ENCODE measurements at regions not wholly inside any gene's neighbourhood (a gene's known extent, or its start where the extent isn't known, plus 50 kb on each side); places are given as distances from the start of the nearest gene placed in this dataset.
"Not testable (repeated sequence)": the region's sequence is repeated elsewhere in the genome, so short reads cannot be mapped to it uniquely, and the experiment has no call there.

GRCh38 chr14:26655128-26655527, 57.3 kb upstream of the NOVA1 start:
- H3K36me3 Mint-ChIP-seq (ENCODE audit: insufficient read depth) = no peaks in the 10 kb centered on the region
- H3K9me3 Mint-ChIP-seq (ENCODE audit: low read depth) = no peaks in the 10 kb centered on the region
- no peak overlapping the region for H3K4me3 Mint-ChIP-seq (ENCODE audit: low read depth)
- no peak overlapping the region for H3K27ac Mint-ChIP-seq
- peaks cover 16% of the 10 kb centered on the region for H3K27me3 Mint-ChIP-seq
- H3K4me1 Mint-ChIP-seq (ENCODE audit: low read depth) = peaks cover 3% of the 10 kb centered on the region
- DNase-seq (ENCODE audit: low spot score, unreplicated experiment) = no peak
- TF ChIP-seq CTCF (IDR thresholded peaks at IDR 0.05; ENCODE audit: unreplicated experiment) = no peak

GRCh38 chr14:26663506-26663905, 65.7 kb upstream of the NOVA1 start:
- peaks cover 25% of the 10 kb centered on the region for H3K27me3 Mint-ChIP-seq
- H3K4me3 Mint-ChIP-seq (ENCODE audit: low read depth) = no peak overlapping the region
- peaks cover 3% of the 10 kb centered on the region for H3K36me3 Mint-ChIP-seq (ENCODE audit: insufficient read depth)
- TF ChIP-seq CTCF (IDR thresholded peaks at IDR 0.05; ENCODE audit: unreplicated experiment) = no peak
- H3K4me1 Mint-ChIP-seq (ENCODE audit: low read depth) = peaks cover 3% of the 10 kb centered on the region
- DNase-seq (ENCODE audit: low spot score, unreplicated experiment) = no peak
- peaks cover 17% of the 10 kb centered on the region for H3K9me3 Mint-ChIP-seq (ENCODE audit: low read depth)
- no peak overlapping the region for H3K27ac Mint-ChIP-seq

GRCh38 chr14:26678732-26679420, 81.0 kb upstream of the NOVA1 start:
- H3K4me1 Mint-ChIP-seq (ENCODE audit: low read depth); H3K27me3 Mint-ChIP-seq; DNase-seq (ENCODE audit: low spot score, unreplicated experiment); H3K36me3 Mint-ChIP-seq (ENCODE audit: insufficient read depth): not testable (repeated sequence)
- Mint-ChIP-seq H3K9me3 (ENCODE audit: low read depth) (peaks cover 12% of the 10 kb centered on the region), H3K27ac (peak overlapping the region; percentile 52), H3K4me3 (ENCODE audit: low read depth) (peak overlapping the region; percentile 71)

DNA sequence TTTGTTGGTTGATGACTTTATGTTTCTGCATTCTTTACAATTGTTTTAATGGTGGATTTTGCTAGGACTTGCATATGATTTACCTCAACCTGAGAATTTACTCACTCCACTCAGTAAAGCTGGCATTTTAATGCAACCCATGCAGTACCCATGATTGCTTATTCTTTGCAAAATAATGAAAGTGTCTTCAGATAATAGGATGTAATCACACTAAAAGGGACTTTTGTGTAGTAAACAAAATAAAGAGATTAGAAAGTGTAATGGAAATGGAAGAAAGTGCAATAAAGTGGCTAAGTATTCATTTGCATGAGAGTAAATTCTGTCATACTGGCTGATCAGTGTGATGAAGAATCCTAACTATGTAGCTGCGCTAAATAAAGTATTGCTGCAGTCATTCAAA, 87.6 kb upstream of the NOVA1 start:
- no peaks in the 10 kb centered on the region for H3K36me3 Mint-ChIP-seq (ENCODE audit: insufficient read depth)
- no peaks in the 10 kb centered on the region for H3K27me3 Mint-ChIP-seq
- H3K4me3 Mint-ChIP-seq (ENCODE audit: low read depth) = no peak overlapping the region
- no peaks in the 10 kb centered on the region for H3K4me1 Mint-ChIP-seq (ENCODE audit: low read depth)
- DNase-seq (ENCODE audit: low spot score, unreplicated experiment) = no peak
- no peak overlapping the region for H3K27ac Mint-ChIP-seq
- peaks cover 4% of the 10 kb centered on the region for H3K9me3 Mint-ChIP-seq (ENCODE audit: low read depth)
- TF ChIP-seq CTCF (IDR thresholded peaks at IDR 0.05; ENCODE audit: unreplicated experiment) = no peak

GRCh38 chr14:26687301-26687837, 89.5 kb upstream of the NOVA1 start:
- Mint-ChIP-seq H3K4me1 (ENCODE audit: low read depth) (no peaks in the 10 kb centered on the region), H3K27ac (no peak overlapping the region), H3K27me3 (no peaks in the 10 kb centered on the region), H3K9me3 (ENCODE audit: low read depth) (no peaks in the 10 kb centered on the region), H3K4me3 (ENCODE audit: low read depth) (no peak overlapping the region), H3K36me3 (ENCODE audit: insufficient read depth) (no peaks in the 10 kb centered on the region)
- no peak for DNase-seq (ENCODE audit: low spot score, unreplicated experiment)
- no peak for TF ChIP-seq CTCF (IDR thresholded peaks at IDR 0.05; ENCODE audit: unreplicated experiment)

GRCh38 chr14:26694521-26694920, 96.7 kb upstream of the NOVA1 start:
- Mint-ChIP-seq H3K27ac (no peak overlapping the region), H3K4me1 (ENCODE audit: low read depth) (no peaks in the 10 kb centered on the region), H3K36me3 (ENCODE audit: insufficient read depth) (no peaks in the 10 kb centered on the region), H3K27me3 (no peaks in the 10 kb centered on the region), H3K4me3 (ENCODE audit: low read depth) (no peak overlapping the region), H3K9me3 (ENCODE audit: low read depth) (no peaks in the 10 kb centered on the region)
- no peak for TF ChIP-seq CTCF (IDR thresholded peaks at IDR 0.05; ENCODE audit: unreplicated experiment)
- DNase-seq (ENCODE audit: low spot score, unreplicated experiment) = no peak

Measured in progenitor cell of endocrine pancreas (in vitro differentiated cells).